ENCODE measurements at regions not wholly inside any gene's neighbourhood (a gene's known extent, or its start where the extent isn't known, plus 50 kb on each side); places are given as distances from the start of the nearest gene placed in this dataset.
"Not testable (repeated sequence)": the region's sequence is repeated elsewhere in the genome, so short reads cannot be mapped to it uniquely, and the experiment has no call there.

GRCh38 chr20:30668418-30668817, 589.0 kb upstream of the DEFB115 start:
- TF ChIP-seq, protein P1, sequence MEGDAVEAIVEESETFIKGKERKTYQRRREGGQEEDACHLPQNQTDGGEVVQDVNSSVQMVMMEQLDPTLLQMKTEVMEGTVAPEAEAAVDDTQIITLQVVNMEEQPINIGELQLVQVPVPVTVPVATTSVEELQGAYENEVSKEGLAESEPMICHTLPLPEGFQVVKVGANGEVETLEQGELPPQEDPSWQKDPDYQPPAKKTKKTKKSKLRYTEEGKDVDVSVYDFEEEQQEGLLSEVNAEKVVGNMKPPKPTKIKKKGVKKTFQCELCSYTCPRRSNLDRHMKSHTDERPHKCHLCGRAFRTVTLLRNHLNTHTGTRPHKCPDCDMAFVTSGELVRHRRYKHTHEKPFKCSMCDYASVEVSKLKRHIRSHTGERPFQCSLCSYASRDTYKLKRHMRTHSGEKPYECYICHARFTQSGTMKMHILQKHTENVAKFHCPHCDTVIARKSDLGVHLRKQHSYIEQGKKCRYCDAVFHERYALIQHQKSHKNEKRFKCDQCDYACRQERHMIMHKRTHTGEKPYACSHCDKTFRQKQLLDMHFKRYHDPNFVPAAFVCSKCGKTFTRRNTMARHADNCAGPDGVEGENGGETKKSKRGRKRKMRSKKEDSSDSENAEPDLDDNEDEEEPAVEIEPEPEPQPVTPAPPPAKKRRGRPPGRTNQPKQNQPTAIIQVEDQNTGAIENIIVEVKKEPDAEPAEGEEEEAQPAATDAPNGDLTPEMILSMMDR (conservative IDR thresholded peaks at IDR 0.05), result not testable (repeated sequence)
- TF ChIP-seq EZH2 (IDR thresholded peaks at IDR 0.05; ENCODE audit: low read depth), result not testable (repeated sequence)
